ENCODE measurements at regions not wholly inside any gene's neighbourhood (a gene's known extent, or its start where the extent isn't known, plus 50 kb on each side); places are given as distances from the start of the nearest gene placed in this dataset.

DNA sequence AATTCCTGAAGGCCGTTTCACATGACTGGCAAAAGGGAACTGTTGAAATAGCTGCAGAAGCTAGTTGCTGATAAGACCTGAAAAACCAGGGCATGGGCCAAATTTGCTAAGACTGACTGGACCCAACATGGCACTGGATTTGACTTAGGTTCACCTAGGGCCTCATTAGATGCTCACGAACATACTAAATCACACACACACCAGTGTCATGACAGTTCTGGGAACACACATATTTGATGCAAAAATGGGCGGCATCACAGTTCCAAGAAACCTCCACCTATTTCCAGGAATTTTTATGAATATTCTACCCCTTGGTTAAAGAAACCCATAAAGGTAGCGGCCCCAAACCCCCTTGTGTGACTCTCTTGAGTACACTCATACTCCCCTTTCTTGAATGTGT lies 99.6 kb upstream of the OBI1 start:
- no peak for TF ChIP-seq TAF1 (IDR thresholded peaks at IDR 0.05; ENCODE audit: borderline replicate concordance, low read depth, low read length)
- no peak for TF ChIP-seq MAX (IDR thresholded peaks at IDR 0.05; ENCODE audit: low read depth)
- TF ChIP-seq YY1 (IDR thresholded peaks at IDR 0.05; ENCODE audit: low read depth): no peak
- TF ChIP-seq MEF2A (IDR thresholded peaks at IDR 0.05; ENCODE audit: borderline replicate concordance, low read depth): no peak
- TF ChIP-seq JUND (IDR thresholded peaks at IDR 0.05): no peak
- no peak for TF ChIP-seq RFX5 (IDR thresholded peaks at IDR 0.05; ENCODE audit: low read length)
- TF ChIP-seq MXI1 (IDR thresholded peaks at IDR 0.05; ENCODE audit: low read depth, low read length): no peak
- no peak for TF ChIP-seq RXRA (IDR thresholded peaks at IDR 0.05; ENCODE audit: borderline replicate concordance, low read depth)
- no peak for TF ChIP-seq USF1 (IDR thresholded peaks at IDR 0.05; ENCODE audit: borderline replicate concordance, low read depth)
- TF ChIP-seq TEAD4 (IDR thresholded peaks at IDR 0.05; ENCODE audit: borderline replicate concordance, insufficient read depth): no peak
- no peak for TF ChIP-seq FOXJ3 (CRISPR knock-in tag; IDR thresholded peaks at IDR 0.05)
- no peak for TF ChIP-seq EZH2phosphoT487 (IDR thresholded peaks at IDR 0.05; ENCODE audit: borderline replicate concordance, low read depth)
- TF ChIP-seq, protein P1, sequence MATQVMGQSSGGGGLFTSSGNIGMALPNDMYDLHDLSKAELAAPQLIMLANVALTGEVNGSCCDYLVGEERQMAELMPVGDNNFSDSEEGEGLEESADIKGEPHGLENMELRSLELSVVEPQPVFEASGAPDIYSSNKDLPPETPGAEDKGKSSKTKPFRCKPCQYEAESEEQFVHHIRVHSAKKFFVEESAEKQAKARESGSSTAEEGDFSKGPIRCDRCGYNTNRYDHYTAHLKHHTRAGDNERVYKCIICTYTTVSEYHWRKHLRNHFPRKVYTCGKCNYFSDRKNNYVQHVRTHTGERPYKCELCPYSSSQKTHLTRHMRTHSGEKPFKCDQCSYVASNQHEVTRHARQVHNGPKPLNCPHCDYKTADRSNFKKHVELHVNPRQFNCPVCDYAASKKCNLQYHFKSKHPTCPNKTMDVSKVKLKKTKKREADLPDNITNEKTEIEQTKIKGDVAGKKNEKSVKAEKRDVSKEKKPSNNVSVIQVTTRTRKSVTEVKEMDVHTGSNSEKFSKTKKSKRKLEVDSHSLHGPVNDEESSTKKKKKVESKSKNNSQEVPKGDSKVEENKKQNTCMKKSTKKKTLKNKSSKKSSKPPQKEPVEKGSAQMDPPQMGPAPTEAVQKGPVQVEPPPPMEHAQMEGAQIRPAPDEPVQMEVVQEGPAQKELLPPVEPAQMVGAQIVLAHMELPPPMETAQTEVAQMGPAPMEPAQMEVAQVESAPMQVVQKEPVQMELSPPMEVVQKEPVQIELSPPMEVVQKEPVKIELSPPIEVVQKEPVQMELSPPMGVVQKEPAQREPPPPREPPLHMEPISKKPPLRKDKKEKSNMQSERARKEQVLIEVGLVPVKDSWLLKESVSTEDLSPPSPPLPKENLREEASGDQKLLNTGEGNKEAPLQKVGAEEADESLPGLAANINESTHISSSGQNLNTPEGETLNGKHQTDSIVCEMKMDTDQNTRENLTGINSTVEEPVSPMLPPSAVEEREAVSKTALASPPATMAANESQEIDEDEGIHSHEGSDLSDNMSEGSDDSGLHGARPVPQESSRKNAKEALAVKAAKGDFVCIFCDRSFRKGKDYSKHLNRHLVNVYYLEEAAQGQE (IDR thresholded peaks at IDR 0.05; ENCODE audit: low read depth, low read length): no peak
- TF ChIP-seq IRF3 (IDR thresholded peaks at IDR 0.05; ENCODE audit: low read depth, low read length): no peak
- TF ChIP-seq ELF1 (IDR thresholded peaks at IDR 0.05): no peak
- TF ChIP-seq, protein P2, sequence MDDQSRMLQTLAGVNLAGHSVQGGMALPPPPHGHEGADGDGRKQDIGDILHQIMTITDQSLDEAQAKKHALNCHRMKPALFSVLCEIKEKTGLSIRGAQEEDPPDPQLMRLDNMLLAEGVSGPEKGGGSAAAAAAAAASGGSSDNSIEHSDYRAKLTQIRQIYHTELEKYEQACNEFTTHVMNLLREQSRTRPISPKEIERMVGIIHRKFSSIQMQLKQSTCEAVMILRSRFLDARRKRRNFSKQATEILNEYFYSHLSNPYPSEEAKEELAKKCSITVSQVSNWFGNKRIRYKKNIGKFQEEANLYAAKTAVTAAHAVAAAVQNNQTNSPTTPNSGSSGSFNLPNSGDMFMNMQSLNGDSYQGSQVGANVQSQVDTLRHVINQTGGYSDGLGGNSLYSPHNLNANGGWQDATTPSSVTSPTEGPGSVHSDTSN (IDR thresholded peaks at IDR 0.05): no peak
- TF ChIP-seq EP300 (IDR thresholded peaks at IDR 0.05; ENCODE audit: borderline replicate concordance in 1 of 2, low read depth in 1 of 2, low read length in 1 of 2): no peak
- no peak for TF ChIP-seq SMC3 (IDR thresholded peaks at IDR 0.05; ENCODE audit: low read depth, low read length)
- TF ChIP-seq TCF12 (IDR thresholded peaks at IDR 0.05): no peak
- TF ChIP-seq FOXM1 (IDR thresholded peaks at IDR 0.05; ENCODE audit: low read depth): no peak
- WGBS (ENCODE audit: low lambda C conversion rate): 52% methylated on average over 3 of the region's 4 CpGs
- no peaks in the 10 kb centered on the region for H4K20me1 ChIP-seq (ENCODE audit: insufficient read depth)
- no peak overlapping the region for H3K4me3 ChIP-seq (ENCODE audit: low read depth in 2 of 2, low read length in 1 of 2)
- no peaks in the 10 kb centered on the region for H3K9me3 ChIP-seq
- DNase-seq: no peak
- H3K4me2 ChIP-seq: no peak overlapping the region
- no peaks in the 10 kb centered on the region for H3K27me3 ChIP-seq (ENCODE audit: insufficient read depth)
- H2AFZ ChIP-seq (ENCODE audit: low read depth): no peak overlapping the region
- H3F3A ChIP-seq (replicated peaks; ENCODE audit: insufficient read depth): no peaks in the 10 kb centered on the region
- POLR2A ChIA-PET: no interaction called here
- no peak overlapping the region for H3K9ac ChIP-seq
- no peak overlapping the region for H3K27ac ChIP-seq (ENCODE audit: low read depth in 2 of 2, low read length in 1 of 2)
- CTCF ChIA-PET: no interaction called here
- H3K79me2 ChIP-seq (ENCODE audit: insufficient read depth): no peaks in the 10 kb centered on the region
- H3K9me2 ChIP-seq: no peaks in the 10 kb centered on the region
- no peaks in the 10 kb centered on the region for H3K36me3 ChIP-seq (replicated peaks in 1 of 2; ENCODE audit: control insufficient read depth in 1 of 2, insufficient read depth in 2 of 2, low read length in 1 of 2)
- H3K4me1 ChIP-seq (ENCODE audit: control insufficient read depth in 1 of 2, insufficient read depth in 2 of 2, low read depth in 1 of 2, low read length in 1 of 2): no peaks in the 10 kb centered on the region

All from SK-N-SH (cell line).